Medulla oblongata (tissue), 1 donor: ENCODE measurements at regions not wholly inside any gene's neighbourhood (a gene's known extent, or its start where the extent isn't known, plus 50 kb on each side); places are given as distances from the start of the nearest gene placed in this dataset.
A peak's percentile ranks its signal among the peaks of the same experiment; 100 is the strongest.
"Not testable (repeated sequence)": the region's sequence is repeated elsewhere in the genome, so short reads cannot be mapped to it uniquely, and the experiment has no call there.

Experiments used
- DNase-seq: peaks from one replicate; pipeline ENCODE4 v3.0.0-alpha.2; 2015; ENCODE audit errors: extremely low spot score

DNA sequence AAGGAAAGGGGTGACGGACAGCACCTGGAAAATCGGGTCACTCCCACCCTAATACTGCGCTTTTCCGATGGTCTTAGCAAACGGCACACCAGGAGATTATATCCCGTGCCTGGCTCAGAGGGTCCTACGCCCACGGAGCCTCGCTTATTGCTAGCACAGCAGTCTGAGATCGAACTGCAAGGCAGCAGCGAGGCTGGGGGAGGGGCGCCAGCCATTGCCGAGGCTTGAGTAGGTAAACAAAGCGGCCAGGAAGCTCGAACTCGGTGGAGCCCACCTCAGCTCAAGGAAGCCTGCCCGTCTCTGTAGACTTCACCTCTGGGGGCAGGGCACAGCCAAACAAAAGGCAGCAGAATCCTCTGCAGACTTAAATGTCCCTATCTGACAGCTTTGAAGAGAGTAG lies 91.5 kb upstream of the MBIP start:
- not testable (repeated sequence) for DNase-seq

DNA sequence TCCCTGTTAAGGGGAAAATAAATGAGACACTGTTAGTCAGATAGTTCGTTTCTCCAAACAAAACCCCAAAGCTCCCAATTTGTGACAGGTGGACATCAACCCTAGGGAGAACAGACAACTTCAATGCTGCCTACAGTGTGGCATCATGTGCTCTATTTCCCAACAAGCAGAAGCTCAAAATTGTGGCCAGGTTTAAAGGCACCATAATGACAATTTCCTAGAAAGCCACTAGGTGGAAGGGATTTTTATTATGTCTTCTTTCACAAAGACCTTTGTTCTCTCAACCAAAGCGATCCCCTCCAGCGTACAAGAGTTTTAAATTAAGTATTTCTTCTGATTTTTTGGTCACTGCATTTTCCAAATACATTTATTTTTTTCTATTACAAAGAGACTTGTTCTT lies 88.0 kb upstream of the MBIP start:
- no peak for DNase-seq

DNA sequence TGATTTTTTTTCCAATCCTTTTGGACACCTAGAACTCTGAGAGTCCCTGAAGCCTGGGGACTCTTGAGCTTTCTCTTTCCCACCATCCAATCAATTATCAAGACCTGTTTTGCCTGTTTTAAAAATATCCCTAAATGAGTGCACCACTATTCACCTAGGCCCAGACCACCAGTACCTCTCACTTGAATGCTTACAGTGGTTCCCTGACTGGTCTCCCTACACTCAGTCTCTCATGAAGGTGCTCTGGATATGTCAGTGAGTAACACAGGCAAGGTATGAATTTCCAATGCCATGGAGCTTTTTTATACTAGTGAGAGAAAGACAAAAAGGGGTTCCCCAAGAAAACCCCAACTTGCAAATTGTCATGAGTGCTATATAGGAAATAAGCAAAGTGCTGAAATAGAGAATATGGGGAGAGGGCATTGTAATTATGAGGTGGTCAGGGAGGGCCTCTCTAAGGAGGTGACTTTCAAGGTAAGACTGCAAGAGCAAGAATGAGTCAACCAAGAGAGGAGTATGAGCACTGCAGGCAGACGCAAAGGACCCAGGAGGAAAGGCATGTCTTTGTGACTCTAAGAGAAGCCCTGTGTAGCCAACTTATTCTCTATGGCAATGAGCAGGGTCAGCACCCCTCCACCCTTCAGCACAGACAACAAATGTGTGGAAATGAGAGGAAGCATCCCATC lies 85.3 kb upstream of the MBIP start:
- no peak for DNase-seq

DNA sequence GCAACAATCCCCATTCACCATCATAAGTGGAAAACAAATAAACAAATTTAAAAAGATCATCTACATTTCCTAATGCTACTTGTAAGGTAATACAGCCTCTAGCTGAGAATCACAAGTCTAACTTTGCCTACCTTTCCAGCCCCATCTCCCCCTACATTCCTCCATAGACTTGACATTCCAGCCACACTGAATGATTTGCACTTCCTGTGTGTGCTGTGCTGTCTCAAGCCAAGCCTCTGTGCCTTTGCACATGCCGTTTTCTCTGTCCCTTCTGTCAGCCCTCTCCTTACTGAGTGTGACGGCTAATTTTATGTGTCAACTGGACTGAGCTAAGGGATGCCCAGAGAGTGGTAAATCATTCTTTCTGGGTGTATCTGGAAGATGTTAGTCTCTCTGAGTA lies 82.4 kb upstream of the MBIP start:
- no peak for DNase-seq

DNA sequence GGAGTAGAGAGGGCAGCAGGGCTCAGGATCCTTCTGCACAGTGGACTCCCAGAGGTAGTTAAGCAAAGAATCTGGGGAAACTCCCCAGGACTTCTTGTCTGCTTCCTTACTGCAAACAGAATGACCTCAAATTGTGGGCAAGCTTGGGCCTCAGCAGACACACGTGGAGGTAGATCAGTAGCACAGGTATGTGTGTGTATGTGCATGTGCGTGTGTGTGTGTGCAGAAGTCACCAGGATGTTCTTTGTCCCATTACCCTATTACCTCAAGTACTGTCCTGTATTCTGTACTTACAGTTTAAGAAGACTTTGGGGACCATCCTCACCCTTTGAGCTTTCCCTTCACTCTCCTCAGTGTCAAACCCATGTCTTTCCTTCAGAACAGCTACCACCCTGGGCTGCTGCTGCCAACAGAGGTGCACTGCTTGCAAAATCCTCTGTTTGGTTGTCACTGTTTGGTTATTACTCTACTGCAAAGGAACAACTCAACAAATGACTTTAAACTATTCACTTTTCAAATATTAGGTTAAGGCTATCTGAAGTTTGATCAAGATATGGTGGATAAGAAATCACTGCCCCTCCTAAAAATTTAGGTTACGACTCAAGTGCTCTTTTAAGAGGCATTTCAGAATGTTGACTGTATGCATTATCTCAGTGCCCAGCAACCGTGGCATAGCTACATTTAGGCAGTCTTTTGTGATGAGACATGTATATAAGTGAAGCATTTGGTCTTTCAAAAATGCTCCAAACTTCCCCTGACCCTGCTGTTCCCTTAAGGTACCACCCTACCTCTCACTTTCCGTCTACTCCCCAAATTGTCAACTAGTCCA lies 78.2 kb upstream of the MBIP start:
- DNase-seq: no peak

DNA sequence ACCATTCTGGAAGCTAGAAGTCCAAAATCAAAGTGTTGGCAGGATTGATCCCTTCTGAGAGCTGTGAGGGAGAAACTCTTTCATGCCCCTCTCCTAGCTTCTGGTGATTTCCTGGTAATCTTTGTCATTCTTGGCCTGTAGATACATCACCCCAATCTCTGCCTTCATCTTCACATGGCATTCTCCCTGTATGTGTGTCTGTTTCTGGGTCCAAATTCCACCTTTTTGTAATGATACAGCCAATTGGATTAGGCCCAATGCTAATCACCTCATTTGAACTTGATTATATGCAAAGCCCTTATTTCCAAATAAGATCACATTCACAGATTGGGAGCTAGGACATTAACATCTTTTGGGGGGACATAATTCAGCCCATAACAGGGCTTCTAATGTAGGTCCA lies 76.9 kb upstream of the MBIP start:
- no peak for DNase-seq

DNA sequence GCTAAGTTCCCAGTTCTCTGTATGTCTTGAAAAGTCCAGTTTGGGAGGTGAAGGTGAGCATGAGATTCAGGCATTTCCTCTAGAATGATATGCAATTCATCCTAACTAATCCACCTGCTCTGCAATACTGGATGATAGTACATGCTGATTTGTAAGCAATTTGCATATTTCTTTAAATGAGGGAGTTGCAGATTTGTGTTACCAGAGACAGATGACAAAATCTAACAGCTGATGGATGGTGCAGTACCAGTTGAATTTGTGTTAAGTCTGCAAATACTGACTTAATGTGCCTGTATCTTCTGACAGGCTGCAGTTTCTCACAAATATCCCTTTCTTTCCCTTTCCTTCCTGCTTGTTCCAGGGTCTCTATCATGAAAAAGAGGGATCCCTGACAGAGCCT lies 76.4 kb upstream of the MBIP start:
- no peak for DNase-seq

DNA sequence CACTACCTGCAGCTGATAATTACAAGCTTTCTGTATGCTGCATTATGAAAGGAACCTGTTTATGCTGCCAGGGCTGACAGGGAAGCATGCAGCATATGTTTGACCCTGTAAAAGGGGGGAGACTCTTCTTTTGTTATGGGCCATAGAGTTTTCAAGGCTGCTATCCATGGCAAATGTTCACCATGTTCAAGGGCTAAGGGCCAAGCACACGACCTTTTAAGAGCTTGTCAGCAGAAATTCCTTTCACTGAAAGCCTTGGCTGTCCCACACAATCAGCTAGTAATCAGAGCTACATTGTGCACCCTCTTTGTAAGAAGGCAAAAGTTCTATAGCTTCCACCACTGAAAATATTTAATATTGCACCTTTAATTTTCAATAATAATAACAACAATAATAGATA lies 74.2 kb upstream of the MBIP start:
- DNase-seq: no peak

DNA sequence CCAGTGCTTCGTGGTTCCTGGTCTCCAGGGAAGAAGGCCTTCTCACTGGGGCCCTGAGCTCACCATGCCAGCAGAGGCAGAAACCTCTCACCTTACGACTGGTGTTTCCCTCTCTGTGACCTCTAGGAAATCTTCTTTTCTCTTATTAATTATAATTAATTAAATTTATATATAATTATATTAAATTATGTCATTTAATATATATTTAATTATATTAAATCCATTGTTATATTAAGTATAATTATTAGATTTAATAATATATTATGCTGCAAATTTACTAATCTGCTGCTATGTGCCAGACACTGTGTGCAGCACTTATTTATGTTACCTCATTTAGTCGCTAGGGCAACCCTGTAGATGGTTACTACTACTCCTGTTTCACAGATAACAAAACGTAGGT lies 70.3 kb upstream of the MBIP start:
- no peak for DNase-seq

DNA sequence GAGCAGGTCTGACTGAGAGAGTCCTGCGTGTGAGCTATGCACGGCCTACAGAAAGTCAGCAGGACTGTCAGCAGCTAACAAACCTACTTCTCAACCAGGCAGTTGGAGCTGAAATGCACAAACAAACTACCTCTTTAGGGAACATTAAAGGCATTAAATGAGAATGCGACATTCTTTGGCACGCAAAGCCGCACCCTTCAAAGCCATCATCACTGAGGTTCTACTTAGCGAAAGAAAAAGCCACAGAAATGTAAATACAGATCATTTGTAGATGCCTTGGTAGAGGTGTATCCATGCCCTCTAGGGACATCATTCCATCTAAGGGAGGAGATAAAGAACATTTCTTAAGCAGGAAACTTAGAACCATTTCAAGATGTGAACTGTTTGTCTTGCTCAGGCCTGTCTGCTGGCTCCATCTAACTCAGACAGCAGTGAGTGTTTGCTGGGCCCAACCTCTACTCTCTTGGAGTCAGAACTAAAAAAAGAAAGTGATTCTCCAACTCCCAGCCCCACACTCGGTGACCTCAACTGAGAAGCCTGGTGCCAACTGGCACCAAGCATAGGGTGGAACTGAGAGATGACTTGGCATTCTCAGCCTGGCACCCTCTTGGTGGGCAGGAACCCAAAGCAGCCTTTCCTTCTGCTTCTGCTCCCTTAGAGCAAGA lies 63.5 kb upstream of the MBIP start:
- DNase-seq: peak; percentile 86

DNA sequence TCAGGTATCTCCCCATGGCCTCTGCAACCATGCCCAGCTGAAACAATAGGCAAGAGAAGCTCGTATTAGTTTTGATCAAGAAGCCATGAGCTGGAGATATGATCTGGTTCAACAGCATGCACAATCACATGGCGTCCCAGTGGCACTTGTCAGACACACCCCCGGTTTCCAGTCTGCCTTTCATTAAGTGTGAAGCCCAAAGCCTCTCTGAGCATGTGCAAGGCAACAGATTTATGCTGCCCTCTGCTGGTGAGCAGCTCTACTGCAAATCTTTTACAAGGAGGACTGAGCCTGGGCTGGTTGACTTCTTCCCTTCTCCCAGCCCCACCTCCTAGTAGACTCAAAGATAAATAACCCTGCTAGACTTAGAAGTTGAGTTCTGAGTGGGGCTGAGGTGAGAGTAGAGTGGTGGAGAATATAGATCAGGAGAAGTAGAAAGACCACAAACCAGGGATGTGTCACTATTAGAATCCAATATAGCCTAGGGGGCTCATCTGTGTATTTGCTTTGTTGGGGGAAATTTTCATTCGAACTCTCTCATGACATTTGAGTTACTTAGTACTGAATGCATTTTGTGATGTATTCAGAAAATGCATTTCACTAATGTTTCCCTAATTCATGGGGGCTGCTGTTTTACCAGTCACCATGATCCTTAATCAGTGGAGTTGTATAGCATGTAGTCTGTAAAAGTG lies 53.7 kb upstream of the MBIP start:
- peak; percentile 92 for DNase-seq
